ENCODE measurements at regions not wholly inside any gene's neighbourhood (a gene's known extent, or its start where the extent isn't known, plus 50 kb on each side); places are given as distances from the start of the nearest gene placed in this dataset.
A peak's percentile ranks its signal among the peaks of the same experiment; 100 is the strongest.

DNA sequence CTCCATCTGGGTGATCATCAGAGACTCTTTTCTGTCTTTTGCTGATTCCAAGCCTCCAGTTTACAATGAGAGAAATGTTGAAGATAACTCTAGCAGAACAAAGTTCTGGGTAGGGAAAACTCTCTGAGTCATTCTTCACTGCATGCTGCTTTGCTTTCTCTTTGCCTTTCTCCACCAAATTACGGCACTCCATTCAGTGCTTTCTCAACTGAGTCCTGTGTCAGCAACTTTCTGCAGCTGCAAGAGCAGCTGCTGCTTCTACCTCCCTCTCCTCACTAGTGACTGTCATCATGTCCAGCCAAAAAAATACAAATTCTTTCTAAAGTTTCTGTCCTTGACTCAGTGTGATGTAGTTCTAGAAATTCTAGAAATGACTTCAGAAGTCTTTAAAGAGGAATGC lies 953.8 kb downstream of the IGSF11 start (continued):
- TF ChIP-seq, protein P1, sequence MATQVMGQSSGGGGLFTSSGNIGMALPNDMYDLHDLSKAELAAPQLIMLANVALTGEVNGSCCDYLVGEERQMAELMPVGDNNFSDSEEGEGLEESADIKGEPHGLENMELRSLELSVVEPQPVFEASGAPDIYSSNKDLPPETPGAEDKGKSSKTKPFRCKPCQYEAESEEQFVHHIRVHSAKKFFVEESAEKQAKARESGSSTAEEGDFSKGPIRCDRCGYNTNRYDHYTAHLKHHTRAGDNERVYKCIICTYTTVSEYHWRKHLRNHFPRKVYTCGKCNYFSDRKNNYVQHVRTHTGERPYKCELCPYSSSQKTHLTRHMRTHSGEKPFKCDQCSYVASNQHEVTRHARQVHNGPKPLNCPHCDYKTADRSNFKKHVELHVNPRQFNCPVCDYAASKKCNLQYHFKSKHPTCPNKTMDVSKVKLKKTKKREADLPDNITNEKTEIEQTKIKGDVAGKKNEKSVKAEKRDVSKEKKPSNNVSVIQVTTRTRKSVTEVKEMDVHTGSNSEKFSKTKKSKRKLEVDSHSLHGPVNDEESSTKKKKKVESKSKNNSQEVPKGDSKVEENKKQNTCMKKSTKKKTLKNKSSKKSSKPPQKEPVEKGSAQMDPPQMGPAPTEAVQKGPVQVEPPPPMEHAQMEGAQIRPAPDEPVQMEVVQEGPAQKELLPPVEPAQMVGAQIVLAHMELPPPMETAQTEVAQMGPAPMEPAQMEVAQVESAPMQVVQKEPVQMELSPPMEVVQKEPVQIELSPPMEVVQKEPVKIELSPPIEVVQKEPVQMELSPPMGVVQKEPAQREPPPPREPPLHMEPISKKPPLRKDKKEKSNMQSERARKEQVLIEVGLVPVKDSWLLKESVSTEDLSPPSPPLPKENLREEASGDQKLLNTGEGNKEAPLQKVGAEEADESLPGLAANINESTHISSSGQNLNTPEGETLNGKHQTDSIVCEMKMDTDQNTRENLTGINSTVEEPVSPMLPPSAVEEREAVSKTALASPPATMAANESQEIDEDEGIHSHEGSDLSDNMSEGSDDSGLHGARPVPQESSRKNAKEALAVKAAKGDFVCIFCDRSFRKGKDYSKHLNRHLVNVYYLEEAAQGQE (IDR thresholded peaks at IDR 0.05; ENCODE audit: unreplicated experiment) = no peak

DNA sequence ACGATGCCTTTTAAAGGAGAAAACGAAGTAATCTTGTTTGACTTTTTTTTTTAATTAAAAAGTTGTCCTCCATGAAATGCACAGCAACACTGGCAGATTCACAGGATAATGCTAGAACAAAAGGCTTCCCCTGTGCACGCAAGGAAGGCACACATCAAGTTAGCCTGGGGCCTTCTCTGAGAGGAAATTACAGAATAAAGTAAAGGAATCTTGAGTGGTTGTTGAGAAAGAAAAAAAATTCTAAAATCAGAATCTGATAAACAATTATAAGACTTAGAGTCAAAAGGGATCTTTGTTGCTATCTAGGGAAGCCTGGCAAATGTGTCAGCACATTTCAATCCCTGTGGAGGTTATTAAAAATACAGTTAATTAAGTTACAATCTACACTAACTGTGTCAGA lies 946.0 kb downstream of the IGSF11 start:
- Mint-ChIP-seq H3K4me1 (0 out of 3 replicates have a peak, but pooled peaks cover 3% of the 10 kb centered on the region), H3K4me3 (no peak overlapping the region), H3K9me3 (peaks cover 24% of the 10 kb centered on the region), H3K27ac (no peak overlapping the region), H3K27me3 (ENCODE audit: insufficient read depth, low read depth, poor library complexity) (peaks cover 2% of the 10 kb centered on the region), H3K36me3 (ENCODE audit: low read depth) (peaks cover 21% of the 10 kb centered on the region)
- peaks cover 9% of the 10 kb centered on the region; the same call in 1 of the 2 replicates for H3K36me3 ChIP-seq (ENCODE audit: insufficient read depth)
- no peak overlapping the region for H3K4me3 ChIP-seq
- H3K4me1 ChIP-seq (ENCODE audit: insufficient read depth) = no peaks in the 10 kb centered on the region
- H4K20me1 ChIP-seq (replicated peaks; ENCODE audit: insufficient read depth) = no peaks in the 10 kb centered on the region
- H3K27ac ChIP-seq (ENCODE audit: low read depth) = no peak overlapping the region
- no peaks in the 10 kb centered on the region for H3F3A ChIP-seq (replicated peaks; ENCODE audit: low read depth)
- no peak for DNase-seq (ENCODE audit: low spot score)
- 0 out of 2 replicates have a peak overlapping the region, but pooled peaks have one; percentile 9 for H2AFZ ChIP-seq
- H3K4me2 ChIP-seq = no peak overlapping the region
- no peak for ATAC-seq
- H3K9me2 ChIP-seq (ENCODE audit: insufficient read depth) = peaks cover 16% of the 10 kb centered on the region; the same call in 1 of the 2 replicates
- no peaks in the 10 kb centered on the region for H3K79me2 ChIP-seq (replicated peaks; ENCODE audit: insufficient read depth)
- H3K27me3 ChIP-seq (ENCODE audit: insufficient read depth) = no peaks in the 10 kb centered on the region
- TF ChIP-seq POLR2AphosphoS5 (IDR thresholded peaks at IDR 0.05; ENCODE audit: low read depth) (no peak), CTCF (conservative IDR thresholded peaks at IDR 0.05; ENCODE audit: low read depth in 2 of 2) (no peak), STAT1 (IDR thresholded peaks at IDR 0.05; ENCODE audit: unreplicated experiment) (no peak), EZH2 (IDR thresholded peaks at IDR 0.05; ENCODE audit: low read depth, unreplicated experiment) (no peak), EZH2phosphoT487 (IDR thresholded peaks at IDR 0.05; ENCODE audit: unreplicated experiment) (no peak), ZNF114 (CRISPR knock-in tag; IDR thresholded peaks at IDR 0.05) (no peak), JUNB (IDR thresholded peaks at IDR 0.05; ENCODE audit: unreplicated experiment) (no peak), ZNF331 (CRISPR knock-in tag; IDR thresholded peaks at IDR 0.05; ENCODE audit: low read depth) (no peak)
- TF ChIP-seq, protein P2, sequence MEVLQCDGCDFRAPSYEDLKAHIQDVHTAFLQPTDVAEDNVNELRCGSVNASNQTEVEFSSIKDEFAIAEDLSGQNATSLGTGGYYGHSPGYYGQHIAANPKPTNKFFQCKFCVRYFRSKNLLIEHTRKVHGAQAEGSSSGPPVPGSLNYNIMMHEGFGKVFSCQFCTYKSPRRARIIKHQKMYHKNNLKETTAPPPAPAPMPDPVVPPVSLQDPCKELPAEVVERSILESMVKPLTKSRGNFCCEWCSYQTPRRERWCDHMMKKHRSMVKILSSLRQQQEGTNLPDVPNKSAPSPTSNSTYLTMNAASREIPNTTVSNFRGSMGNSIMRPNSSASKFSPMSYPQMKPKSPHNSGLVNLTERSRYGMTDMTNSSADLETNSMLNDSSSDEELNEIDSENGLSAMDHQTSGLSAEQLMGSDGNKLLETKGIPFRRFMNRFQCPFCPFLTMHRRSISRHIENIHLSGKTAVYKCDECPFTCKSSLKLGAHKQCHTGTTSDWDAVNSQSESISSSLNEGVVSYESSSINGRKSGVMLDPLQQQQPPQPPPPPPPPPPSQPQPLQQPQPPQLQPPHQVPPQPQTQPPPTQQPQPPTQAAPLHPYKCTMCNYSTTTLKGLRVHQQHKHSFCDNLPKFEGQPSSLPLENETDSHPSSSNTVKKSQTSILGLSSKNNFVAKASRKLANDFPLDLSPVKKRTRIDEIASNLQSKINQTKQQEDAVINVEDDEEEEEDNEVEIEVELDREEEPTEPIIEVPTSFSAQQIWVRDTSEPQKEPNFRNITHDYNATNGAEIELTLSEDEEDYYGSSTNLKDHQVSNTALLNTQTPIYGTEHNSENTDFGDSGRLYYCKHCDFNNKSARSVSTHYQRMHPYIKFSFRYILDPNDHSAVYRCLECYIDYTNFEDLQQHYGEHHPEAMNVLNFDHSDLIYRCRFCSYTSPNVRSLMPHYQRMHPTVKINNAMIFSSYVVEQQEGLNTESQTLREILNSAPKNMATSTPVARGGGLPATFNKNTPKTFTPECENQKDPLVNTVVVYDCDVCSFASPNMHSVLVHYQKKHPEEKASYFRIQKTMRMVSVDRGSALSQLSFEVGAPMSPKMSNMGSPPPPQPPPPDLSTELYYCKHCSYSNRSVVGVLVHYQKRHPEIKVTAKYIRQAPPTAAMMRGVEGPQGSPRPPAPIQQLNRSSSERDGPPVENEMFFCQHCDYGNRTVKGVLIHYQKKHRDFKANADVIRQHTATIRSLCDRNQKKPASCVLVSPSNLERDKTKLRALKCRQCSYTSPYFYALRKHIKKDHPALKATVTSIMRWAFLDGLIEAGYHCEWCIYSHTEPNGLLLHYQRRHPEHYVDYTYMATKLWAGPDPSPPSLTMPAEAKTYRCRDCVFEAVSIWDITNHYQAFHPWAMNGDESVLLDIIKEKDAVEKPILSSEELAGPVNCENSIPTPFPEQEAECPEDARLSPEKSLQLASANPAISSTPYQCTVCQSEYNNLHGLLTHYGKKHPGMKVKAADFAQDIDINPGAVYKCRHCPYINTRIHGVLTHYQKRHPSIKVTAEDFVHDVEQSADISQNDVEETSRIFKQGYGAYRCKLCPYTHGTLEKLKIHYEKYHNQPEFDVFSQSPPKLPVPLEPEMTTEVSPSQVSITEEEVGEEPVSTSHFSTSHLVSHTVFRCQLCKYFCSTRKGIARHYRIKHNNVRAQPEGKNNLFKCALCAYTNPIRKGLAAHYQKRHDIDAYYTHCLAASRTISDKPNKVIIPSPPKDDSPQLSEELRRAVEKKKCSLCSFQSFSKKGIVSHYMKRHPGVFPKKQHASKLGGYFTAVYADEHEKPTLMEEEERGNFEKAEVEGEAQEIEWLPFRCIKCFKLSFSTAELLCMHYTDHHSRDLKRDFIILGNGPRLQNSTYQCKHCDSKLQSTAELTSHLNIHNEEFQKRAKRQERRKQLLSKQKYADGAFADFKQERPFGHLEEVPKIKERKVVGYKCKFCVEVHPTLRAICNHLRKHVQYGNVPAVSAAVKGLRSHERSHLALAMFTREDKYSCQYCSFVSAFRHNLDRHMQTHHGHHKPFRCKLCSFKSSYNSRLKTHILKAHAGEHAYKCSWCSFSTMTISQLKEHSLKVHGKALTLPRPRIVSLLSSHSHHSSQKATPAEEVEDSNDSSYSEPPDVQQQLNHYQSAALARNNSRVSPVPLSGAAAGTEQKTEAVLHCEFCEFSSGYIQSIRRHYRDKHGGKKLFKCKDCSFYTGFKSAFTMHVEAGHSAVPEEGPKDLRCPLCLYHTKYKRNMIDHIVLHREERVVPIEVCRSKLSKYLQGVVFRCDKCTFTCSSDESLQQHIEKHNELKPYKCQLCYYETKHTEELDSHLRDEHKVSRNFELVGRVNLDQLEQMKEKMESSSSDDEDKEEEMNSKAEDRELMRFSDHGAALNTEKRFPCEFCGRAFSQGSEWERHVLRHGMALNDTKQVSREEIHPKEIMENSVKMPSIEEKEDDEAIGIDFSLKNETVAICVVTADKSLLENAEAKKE (CRISPR knock-in tag; IDR thresholded peaks at IDR 0.05) = no peak
- TF ChIP-seq, protein P3, sequence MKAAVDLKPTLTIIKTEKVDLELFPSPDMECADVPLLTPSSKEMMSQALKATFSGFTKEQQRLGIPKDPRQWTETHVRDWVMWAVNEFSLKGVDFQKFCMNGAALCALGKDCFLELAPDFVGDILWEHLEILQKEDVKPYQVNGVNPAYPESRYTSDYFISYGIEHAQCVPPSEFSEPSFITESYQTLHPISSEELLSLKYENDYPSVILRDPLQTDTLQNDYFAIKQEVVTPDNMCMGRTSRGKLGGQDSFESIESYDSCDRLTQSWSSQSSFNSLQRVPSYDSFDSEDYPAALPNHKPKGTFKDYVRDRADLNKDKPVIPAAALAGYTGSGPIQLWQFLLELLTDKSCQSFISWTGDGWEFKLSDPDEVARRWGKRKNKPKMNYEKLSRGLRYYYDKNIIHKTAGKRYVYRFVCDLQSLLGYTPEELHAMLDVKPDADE (IDR thresholded peaks at IDR 0.05) = no peak

Data from GM23338 (cell line).